ENCODE measurements at regions not wholly inside any gene's neighbourhood (a gene's known extent, or its start where the extent isn't known, plus 50 kb on each side); places are given as distances from the start of the nearest gene placed in this dataset.

DNA sequence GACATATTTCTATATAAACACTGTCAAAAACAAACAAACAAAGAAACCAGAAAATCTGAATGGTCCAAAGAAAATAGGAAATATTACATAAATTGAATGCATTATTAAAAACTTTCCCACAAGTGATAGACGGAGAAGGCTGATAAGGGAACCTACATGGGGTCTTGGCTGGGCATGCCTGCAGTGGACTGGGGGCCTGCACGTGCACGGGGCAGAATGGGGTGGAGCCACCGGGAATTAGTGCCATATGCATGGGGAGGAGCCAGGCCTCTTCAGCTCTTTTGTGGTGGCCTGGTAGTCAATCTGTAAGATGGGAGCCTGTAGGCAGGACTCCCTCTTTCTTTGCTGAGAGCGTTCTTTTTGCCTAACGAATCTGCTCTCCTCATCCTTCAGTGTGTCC is 1031.7 kb upstream of the FBXO33 start:
- 83 to 86% methylated on average over 6 of the region's 6 CpGs for WGBS, 2 donors

DNA sequence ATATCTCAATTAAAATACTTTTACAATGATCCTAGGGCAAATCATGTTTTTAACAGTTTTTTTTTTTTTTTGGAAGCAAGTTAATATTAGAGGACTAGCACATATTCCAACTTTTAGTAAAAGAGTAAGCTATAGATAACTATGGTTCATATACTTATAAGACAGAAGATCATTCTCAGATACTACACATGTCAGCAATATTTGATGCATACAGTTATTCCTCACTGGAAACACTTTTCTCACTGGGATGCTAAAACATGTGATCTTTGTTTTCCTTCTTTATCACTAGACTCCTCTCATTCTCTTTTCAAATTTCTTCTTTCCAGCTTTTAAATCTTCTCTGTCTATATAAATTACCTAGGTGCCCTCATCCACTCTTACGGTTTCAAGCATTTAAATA is 1020.4 kb upstream of the FBXO33 start:
- TF ChIP-seq EP300 (IDR thresholded peaks at IDR 0.05), result no peak
- TF ChIP-seq, protein P1, sequence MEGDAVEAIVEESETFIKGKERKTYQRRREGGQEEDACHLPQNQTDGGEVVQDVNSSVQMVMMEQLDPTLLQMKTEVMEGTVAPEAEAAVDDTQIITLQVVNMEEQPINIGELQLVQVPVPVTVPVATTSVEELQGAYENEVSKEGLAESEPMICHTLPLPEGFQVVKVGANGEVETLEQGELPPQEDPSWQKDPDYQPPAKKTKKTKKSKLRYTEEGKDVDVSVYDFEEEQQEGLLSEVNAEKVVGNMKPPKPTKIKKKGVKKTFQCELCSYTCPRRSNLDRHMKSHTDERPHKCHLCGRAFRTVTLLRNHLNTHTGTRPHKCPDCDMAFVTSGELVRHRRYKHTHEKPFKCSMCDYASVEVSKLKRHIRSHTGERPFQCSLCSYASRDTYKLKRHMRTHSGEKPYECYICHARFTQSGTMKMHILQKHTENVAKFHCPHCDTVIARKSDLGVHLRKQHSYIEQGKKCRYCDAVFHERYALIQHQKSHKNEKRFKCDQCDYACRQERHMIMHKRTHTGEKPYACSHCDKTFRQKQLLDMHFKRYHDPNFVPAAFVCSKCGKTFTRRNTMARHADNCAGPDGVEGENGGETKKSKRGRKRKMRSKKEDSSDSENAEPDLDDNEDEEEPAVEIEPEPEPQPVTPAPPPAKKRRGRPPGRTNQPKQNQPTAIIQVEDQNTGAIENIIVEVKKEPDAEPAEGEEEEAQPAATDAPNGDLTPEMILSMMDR (IDR thresholded peaks at IDR 0.05), result no peak
- no peak for DNase-seq (ENCODE audit: low spot score in 2 of 2)
- Histone ChIP-seq H3K36me3 (no peaks in the 10 kb centered on the region), H3K4me3 (no peak overlapping the region), H3K27ac (no peak overlapping the region), H3K27me3 (no peaks in the 10 kb centered on the region), H3K4me1 (no peaks in the 10 kb centered on the region), H3K9me3 (no peaks in the 10 kb centered on the region)
- WGBS, 2 donors, result 93% methylated on average over 1 of the region's 1 CpG

More for the DNA sequence above, 1031.7 kb upstream of the FBXO33 start:
- TF ChIP-seq, protein P1 (IDR thresholded peaks at IDR 0.05), result no peak
- TF ChIP-seq POLR2A (IDR thresholded peaks at IDR 0.05) (no peak), EP300 (IDR thresholded peaks at IDR 0.05) (no peak)
- no peak overlapping the region for H3K4me3 ChIP-seq
- H3K27me3 ChIP-seq, result no peaks in the 10 kb centered on the region
- no peak overlapping the region for H3K27ac ChIP-seq
- H3K4me1 ChIP-seq, result no peaks in the 10 kb centered on the region
- H3K9me3 ChIP-seq, result peaks cover 0 to 5% (median 0%) of the 10 kb centered on the region in 4 donors
- DNase-seq (ENCODE audit: low spot score in 2 of 2), result no peak
- H3K36me3 ChIP-seq, result no peaks in the 10 kb centered on the region

DNA sequence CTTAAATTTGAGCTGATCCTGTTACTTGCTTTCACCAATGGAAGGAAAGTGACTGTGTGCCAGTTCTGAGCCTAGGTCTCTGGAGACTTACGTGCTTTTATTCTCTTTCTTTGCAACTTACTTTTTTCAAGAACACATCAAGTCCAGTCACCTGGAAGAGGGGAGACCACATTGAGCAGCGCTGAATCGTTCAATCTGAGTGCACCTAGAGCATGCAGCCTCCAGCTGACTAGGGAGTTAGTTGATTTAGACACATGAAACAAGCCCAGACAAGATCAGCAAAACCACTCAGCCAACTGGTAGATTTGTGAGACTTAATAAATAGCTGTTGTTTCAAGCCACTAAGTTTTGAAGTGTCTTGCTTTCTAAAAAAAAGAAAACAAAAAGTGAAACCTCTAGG is 1014.8 kb upstream of the FBXO33 start:
- no peak overlapping the region for H3K4me3 ChIP-seq
- WGBS, 2 donors, result 85 to 92% methylated on average over 3 of the region's 3 CpGs
- no peaks in the 10 kb centered on the region for H3K27me3 ChIP-seq
- no peaks in the 10 kb centered on the region for H3K36me3 ChIP-seq
- no peak for TF ChIP-seq POLR2A (IDR thresholded peaks at IDR 0.05)
- TF ChIP-seq, protein P1 (IDR thresholded peaks at IDR 0.05), result no peak
- TF ChIP-seq EP300 (IDR thresholded peaks at IDR 0.05), result no peak
- no peak for DNase-seq (ENCODE audit: low spot score in 2 of 2)
- no peaks in the 10 kb centered on the region for H3K4me1 ChIP-seq
- H3K9me3 ChIP-seq, result no peaks in the 10 kb centered on the region
- H3K27ac ChIP-seq, result no peak overlapping the region

DNA sequence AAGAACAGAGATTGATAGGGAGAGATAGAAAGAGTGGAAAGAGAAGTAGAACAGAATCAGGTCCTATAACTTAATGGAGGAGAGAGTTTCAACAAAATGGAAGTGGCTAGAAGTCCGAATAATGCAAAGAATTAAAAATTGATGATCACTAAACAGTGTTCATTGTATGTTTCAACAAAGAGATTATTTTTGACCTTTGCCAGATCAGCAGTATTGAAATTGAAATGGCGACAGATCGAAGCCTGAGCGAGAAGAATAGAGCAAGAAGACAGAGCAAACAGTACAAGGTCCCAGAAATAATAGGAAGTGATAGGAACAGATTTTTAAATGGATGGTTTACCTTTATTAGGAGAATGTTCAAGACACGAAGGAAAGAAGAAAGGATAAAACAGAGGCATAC is 1012.8 kb upstream of the FBXO33 start:
- no peak overlapping the region for H3K27ac ChIP-seq
- TF ChIP-seq POLR2A (IDR thresholded peaks at IDR 0.05) (no peak), EP300 (IDR thresholded peaks at IDR 0.05) (no peak)
- TF ChIP-seq, protein P1 (IDR thresholded peaks at IDR 0.05), result no peak
- DNase-seq (ENCODE audit: low spot score in 2 of 2), result no peak
- H3K27me3 ChIP-seq, result no peaks in the 10 kb centered on the region
- no peaks in the 10 kb centered on the region for H3K36me3 ChIP-seq
- WGBS, 2 donors, result 84 to 92% methylated on average over 5 of the region's 5 CpGs
- no peaks in the 10 kb centered on the region for H3K4me1 ChIP-seq
- H3K9me3 ChIP-seq, result no peaks in the 10 kb centered on the region
- no peak overlapping the region for H3K4me3 ChIP-seq

DNA sequence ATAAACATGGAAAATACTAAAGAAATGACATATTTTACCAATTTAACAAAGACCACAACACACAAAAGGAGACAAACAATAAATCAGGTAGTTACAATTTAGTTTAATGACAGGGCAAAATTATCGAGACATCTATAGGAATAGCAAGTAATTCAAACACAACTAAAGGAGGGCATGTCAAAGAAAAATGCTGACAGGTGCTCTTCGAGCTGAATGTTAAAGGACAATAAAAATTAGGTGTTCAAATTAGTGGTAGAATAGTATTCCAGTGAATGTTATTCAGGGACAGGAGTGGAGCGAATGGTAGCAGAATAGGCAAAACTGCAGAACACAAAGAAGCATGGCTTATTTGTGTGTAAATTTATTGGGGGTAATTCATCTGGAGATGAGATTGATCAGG is 1004.3 kb upstream of the FBXO33 start:
- H3K4me1 ChIP-seq, result no peaks in the 10 kb centered on the region
- no peak overlapping the region for H3K4me3 ChIP-seq
- no peak for DNase-seq (ENCODE audit: low spot score in 2 of 2)
- no peaks in the 10 kb centered on the region for H3K36me3 ChIP-seq
- no peaks in the 10 kb centered on the region for H3K27me3 ChIP-seq
- 82 to 87% methylated on average over 3 of the region's 3 CpGs for WGBS, 2 donors
- H3K27ac ChIP-seq, result no peak overlapping the region
- no peaks in the 10 kb centered on the region for H3K9me3 ChIP-seq
- TF ChIP-seq EP300 (IDR thresholded peaks at IDR 0.05), result no peak
- no peak for TF ChIP-seq POLR2A (IDR thresholded peaks at IDR 0.05)
- TF ChIP-seq, protein P1 (IDR thresholded peaks at IDR 0.05), result no peak
